ENCODE measurements at regions not wholly inside any gene's neighbourhood (a gene's known extent, or its start where the extent isn't known, plus 50 kb on each side); places are given as distances from the start of the nearest gene placed in this dataset.

GRCh38 chr9:30244877-30245276, 2139.6 kb upstream of the ACO1 start:
- Histone ChIP-seq H3K79me2 (ENCODE audit: insufficient read depth, low read length) (no peaks in the 10 kb centered on the region), H3K9me3 (ENCODE audit: insufficient read depth, low read depth, low read length) (no peaks in the 10 kb centered on the region), H2AFZ (ENCODE audit: low read length) (no peak overlapping the region)

GRCh38 chr9:30250872-30251271, 2133.6 kb upstream of the ACO1 start:
- no peak for TF ChIP-seq EZH2phosphoT487 (IDR thresholded peaks at IDR 0.05; ENCODE audit: borderline replicate concordance)
- no peak for TF ChIP-seq CTCF (conservative IDR thresholded peaks at IDR 0.05; ENCODE audit: low read length)

More at GRCh38 chr9:30244877-30245276, 2139.6 kb upstream of the ACO1 start:
- H3K4me3 ChIP-seq (ENCODE audit: low read length, poor library complexity, severe bottlenecking), result no peak overlapping the region
- H3K36me3 ChIP-seq (ENCODE audit: insufficient read depth, low read length), result no peaks in the 10 kb centered on the region
- H3F3A ChIP-seq (ENCODE audit: low read depth), result no peaks in the 10 kb centered on the region
- no peak for TF ChIP-seq EZH2phosphoT487 (IDR thresholded peaks at IDR 0.05; ENCODE audit: borderline replicate concordance)
- TF ChIP-seq CTCF (conservative IDR thresholded peaks at IDR 0.05; ENCODE audit: low read length), result no peak
- H3K27me3 ChIP-seq (ENCODE audit: insufficient read depth, low read length, poor library complexity, severe bottlenecking), result no peaks in the 10 kb centered on the region
- H3K4me1 ChIP-seq (ENCODE audit: insufficient read depth, low read length, poor library complexity, severe bottlenecking), result no peaks in the 10 kb centered on the region
- H3K9ac ChIP-seq (ENCODE audit: low read depth, low read length, poor library complexity, severe bottlenecking), result no peak overlapping the region
- H3K9me2 ChIP-seq (replicated peaks; ENCODE audit: low read depth, low read length), result 0 out of 2 replicates have a peak, but pooled peaks cover 4% of the 10 kb centered on the region
- H3K4me2 ChIP-seq (ENCODE audit: low read depth, low read length, poor library complexity, severe bottlenecking), result no peak overlapping the region
- no peaks in the 10 kb centered on the region for H4K20me1 ChIP-seq (ENCODE audit: insufficient read depth, low read length, poor library complexity, severe bottlenecking)

GRCh38 chr9:30258094-30258493, 2126.3 kb upstream of the ACO1 start:
- H3K4me1 ChIP-seq (ENCODE audit: insufficient read depth, low read length, poor library complexity, severe bottlenecking), result no peaks in the 10 kb centered on the region
- TF ChIP-seq EZH2phosphoT487 (IDR thresholded peaks at IDR 0.05; ENCODE audit: borderline replicate concordance) (no peak), CTCF (conservative IDR thresholded peaks at IDR 0.05; ENCODE audit: low read length) (no peak)
- H3K9me2 ChIP-seq (replicated peaks; ENCODE audit: low read depth, low read length), result no peaks in the 10 kb centered on the region
- H3K27me3 ChIP-seq (ENCODE audit: insufficient read depth, low read length, poor library complexity, severe bottlenecking), result no peaks in the 10 kb centered on the region
- H3K4me2 ChIP-seq (ENCODE audit: low read depth, low read length, poor library complexity, severe bottlenecking), result no peak overlapping the region
- H3F3A ChIP-seq (ENCODE audit: low read depth), result no peaks in the 10 kb centered on the region
- H3K9ac ChIP-seq (ENCODE audit: low read depth, low read length, poor library complexity, severe bottlenecking), result no peak overlapping the region
- no peak overlapping the region for H3K4me3 ChIP-seq (ENCODE audit: low read length, poor library complexity, severe bottlenecking)
- no peaks in the 10 kb centered on the region for H3K9me3 ChIP-seq (ENCODE audit: insufficient read depth, low read depth, low read length)
- H3K36me3 ChIP-seq (ENCODE audit: insufficient read depth, low read length), result no peaks in the 10 kb centered on the region
- no peaks in the 10 kb centered on the region for H4K20me1 ChIP-seq (ENCODE audit: insufficient read depth, low read length, poor library complexity, severe bottlenecking)
- H3K79me2 ChIP-seq (ENCODE audit: insufficient read depth, low read length), result no peaks in the 10 kb centered on the region
- H2AFZ ChIP-seq (ENCODE audit: low read length), result no peak overlapping the region

More at GRCh38 chr9:30250872-30251271, 2133.6 kb upstream of the ACO1 start:
- H3K9me3 ChIP-seq (ENCODE audit: insufficient read depth, low read depth, low read length), result no peaks in the 10 kb centered on the region
- no peaks in the 10 kb centered on the region for H3K79me2 ChIP-seq (ENCODE audit: insufficient read depth, low read length)
- no peak overlapping the region for H2AFZ ChIP-seq (ENCODE audit: low read length)
- H3K36me3 ChIP-seq (ENCODE audit: insufficient read depth, low read length), result no peaks in the 10 kb centered on the region
- 0 out of 2 replicates have a peak, but pooled peaks cover 2% of the 10 kb centered on the region for H3K9me2 ChIP-seq (replicated peaks; ENCODE audit: low read depth, low read length)
- H3K9ac ChIP-seq (ENCODE audit: low read depth, low read length, poor library complexity, severe bottlenecking), result no peak overlapping the region
- H3K4me2 ChIP-seq (ENCODE audit: low read depth, low read length, poor library complexity, severe bottlenecking), result no peak overlapping the region
- no peak overlapping the region for H3K4me3 ChIP-seq (ENCODE audit: low read length, poor library complexity, severe bottlenecking)
- no peaks in the 10 kb centered on the region for H3K4me1 ChIP-seq (ENCODE audit: insufficient read depth, low read length, poor library complexity, severe bottlenecking)
- no peaks in the 10 kb centered on the region for H3F3A ChIP-seq (ENCODE audit: low read depth)
- no peaks in the 10 kb centered on the region for H3K27me3 ChIP-seq (ENCODE audit: insufficient read depth, low read length, poor library complexity, severe bottlenecking)
- H4K20me1 ChIP-seq (ENCODE audit: insufficient read depth, low read length, poor library complexity, severe bottlenecking), result no peaks in the 10 kb centered on the region

Data from Loucy (cell line).